ENCODE measurements at regions not wholly inside any gene's neighbourhood (a gene's known extent, or its start where the extent isn't known, plus 50 kb on each side); places are given as distances from the start of the nearest gene placed in this dataset.
A peak's percentile ranks its signal among the peaks of the same experiment; 100 is the strongest.

DNA sequence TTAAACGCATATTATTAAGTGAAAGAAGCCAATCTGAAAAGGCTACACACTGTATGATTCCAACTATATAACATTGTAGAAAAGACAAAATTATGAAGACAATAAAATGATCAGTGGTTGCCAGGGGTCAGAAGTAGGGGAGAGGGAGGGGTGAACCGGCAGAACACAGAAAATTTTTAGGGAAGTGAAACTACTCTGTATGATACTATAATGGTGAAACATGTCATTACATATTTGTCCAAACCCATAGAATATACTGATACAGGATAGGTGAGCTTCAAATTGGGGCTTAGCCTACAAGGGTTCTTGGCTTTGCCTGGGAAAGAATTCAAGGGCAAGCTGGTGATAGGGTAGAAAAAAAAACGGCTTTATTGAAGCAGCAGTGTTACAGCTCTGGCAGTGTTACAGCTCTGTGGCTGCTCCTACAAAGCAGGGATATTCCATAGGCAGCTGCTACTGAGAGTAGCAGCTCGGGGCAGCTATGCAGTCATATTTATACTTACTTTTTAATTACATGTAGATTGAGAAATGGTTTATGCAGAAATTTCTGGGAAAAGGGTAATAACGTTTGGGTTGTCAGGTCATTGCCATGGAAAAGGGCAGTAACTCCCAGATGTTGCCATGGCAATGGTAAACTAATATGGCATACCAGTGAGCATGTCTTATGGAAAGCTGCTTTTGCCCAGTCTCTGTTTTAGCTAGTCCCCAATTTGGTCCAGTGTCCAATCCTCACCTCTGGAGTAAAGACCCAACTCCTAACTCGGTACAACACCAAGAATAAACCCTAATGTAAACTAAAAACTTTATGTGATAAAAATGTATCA is 125.1 kb upstream of the SLC25A36 start:
- DNase-seq: no peak

DNA sequence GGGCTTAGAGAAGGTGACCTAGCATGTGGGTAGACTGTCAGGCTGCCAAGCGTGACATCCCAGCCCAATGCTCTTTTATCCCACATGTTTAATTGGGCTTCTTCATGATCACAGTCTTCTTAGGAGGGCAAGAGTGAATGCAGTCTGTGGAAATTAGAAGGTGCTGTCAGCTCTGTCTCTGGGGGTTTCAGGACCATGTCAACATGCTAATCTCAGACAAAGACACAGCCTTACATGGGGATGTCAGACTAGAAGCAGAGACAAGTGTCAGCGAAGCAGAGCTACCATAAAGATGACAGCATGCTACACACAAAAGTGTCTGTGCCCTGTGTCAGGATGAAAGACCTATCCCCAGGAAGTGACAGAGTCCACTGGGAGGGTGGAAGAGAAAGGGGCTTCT is 120.1 kb upstream of the SLC25A36 start:
- DNase-seq: no peak

DNA sequence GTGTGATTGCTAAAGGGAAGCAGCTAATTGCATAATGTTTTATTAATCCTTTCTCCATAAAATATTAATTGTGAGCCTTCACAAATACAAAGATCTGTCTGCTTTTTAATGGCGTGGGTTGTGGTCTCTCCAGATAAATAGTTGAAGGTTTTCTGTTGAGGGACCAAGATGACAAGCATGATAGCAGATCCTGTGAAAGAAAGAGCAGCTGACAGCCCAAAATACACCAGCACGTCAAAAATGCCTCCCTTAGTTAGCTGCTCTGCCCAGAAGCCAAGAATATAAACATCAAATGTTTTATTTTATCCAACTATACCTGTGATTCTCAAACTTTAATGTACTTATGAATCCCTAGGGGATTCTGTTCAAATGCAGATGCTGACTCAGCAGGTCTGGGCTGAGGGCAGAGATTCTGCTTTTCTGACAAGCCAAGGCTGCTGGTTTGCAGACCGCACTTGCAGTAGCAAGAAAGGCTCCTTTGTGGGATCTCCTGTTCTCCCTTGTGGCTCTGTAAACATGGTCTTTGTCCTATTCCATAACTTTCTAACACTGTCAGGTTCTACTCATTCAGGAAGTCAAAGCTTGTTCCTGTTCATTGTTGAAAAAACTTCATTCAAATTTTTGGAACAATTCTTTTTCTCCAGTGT is 119.1 kb upstream of the SLC25A36 start:
- DNase-seq: no peak

DNA sequence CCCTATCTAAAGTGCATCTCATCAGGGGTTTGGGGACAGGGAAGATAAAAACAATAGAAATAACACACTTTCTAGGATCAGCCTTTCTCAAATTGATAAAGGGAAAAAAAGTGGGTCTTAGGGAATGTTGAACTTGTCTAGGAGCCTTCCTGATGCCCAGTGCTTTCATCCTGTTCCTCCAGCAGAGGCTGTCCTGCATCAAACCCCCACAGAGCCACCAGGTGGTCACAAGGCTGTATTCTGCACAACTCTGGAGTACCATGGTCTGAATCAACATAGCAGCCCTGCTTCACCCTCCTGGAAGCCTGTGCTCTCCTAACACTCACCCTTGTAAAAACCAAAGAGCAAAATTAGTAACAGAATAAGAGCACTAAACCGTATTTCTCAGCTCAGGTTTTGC is 118.5 kb upstream of the SLC25A36 start:
- no peak for DNase-seq

GRCh38 chr3:140827894-140828293 is 113.7 kb upstream of the SLC25A36 start:
- no peak for DNase-seq

- no peak for DNase-seq
Measured at GRCh38 chr3:140828585-140828984, 113.1 kb upstream of the SLC25A36 start.

- DNase-seq: no peak
Measured at GRCh38 chr3:140829796-140830195, 111.8 kb upstream of the SLC25A36 start.

DNA sequence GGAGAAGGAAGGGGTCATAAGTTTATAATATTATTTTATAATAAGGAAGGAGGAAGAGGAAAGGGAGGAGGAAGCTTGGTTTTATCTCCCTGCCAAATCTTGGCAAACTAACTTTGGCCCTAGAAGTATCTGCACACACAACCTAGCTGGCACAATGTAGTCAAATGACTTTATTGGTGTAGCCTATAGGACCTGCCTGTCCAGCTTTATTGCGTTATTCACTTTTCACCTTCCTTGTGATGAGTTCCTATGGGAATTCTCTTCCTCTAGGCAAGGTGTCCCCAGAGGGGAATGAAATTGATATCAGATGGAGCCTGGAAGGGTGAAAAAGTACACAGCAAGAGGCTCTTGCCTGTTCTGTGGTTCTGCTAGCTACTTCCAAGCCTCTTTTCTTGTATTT is 111.2 kb upstream of the SLC25A36 start:
- DNase-seq: no peak

- DNase-seq: no peak
Measured at GRCh38 chr3:140832883-140833282, 108.8 kb upstream of the SLC25A36 start.

DNA sequence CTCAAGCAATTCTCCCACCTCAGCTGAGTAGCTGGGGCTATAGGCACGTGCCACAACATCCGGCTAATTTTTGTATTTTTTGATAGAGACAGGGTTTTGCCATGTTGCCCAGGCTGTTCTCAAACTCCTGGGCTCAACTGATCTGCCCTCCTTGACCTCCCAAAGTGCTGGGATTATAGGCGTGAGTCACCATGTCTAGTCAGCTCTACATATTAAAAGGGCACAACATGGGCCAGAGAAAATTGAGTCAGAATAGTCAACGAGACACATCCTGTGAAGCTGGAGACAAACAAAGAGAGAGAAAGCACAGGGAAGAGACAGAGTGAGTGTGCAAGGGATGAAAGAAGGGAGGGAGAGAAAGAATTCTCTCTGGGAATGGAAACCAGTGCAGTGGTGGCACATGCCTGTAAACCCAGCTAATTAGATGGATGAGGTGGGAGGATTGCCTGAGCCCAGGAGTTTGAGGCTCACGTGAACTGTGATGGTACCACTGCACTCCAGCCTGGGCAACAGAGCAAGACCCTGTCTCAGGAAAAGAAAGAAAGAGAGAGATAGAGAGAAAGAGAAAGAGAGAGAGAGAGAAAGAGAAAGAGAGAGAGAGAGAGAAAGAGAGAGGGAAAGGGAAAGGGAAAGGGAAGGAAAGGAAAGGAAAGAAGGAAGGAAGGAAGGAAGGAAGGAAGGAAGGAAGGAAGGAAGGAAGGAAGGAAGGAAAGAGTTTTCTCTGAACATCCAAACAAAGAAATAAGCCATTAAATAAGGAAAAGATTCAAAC is 107.2 kb upstream of the SLC25A36 start:
- no peak for DNase-seq

DNA sequence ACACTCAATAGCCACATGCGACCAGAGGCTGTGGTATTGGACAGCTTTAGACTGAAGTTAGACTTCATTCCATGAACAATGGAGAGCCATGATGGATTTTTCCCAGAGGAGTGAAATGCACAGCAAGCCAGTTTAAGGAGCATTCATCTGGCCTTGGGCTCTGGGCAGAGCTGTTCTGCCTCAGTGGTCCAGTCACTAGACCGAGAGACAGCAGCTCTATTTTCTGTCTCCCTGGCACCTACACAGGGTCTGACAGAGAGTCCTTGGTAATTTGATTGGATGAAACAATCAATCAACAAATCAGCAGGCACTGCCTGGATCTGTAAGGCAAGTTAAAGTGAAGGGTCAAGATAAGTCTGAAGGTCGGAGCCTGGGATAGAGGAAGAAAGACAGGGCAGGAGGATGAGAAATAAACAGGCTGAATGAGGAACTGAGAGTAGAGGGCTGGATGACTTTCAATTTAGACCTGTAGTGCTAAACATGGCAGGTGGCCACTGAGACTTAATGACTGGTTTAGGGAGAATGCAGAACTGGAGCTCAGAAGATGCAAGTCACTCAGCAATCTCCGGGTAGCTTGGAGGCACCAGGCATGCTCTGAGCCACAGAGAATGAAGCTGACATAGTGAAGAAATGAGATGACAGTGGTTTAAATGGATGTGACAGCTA is 98.5 kb upstream of the SLC25A36 start:
- DNase-seq: no peak

- DNase-seq: no peak
Measured at GRCh38 chr3:140843656-140844055, 98.0 kb upstream of the SLC25A36 start.

- no peak for DNase-seq
Measured at GRCh38 chr3:140844072-140844471, 97.6 kb upstream of the SLC25A36 start.

DNA sequence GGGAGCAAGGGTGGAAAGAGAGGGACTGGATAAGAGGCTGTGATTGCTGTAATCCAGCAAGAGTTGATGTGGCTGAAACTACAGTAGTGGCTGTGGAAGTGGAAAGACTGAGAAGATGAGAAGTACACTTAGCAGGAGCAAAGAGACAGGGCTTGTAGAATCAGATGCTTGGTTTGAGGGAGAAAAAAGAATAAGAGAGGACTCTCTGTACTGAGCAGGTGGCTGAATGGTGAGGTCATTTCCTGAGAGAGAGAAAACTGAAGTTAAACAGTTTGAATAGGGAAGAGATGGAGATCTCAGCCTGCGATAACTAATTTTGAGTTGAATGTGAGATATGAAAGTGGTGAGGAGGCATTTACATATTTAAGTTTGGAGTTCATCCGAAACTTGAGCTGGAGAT is 95.8 kb upstream of the SLC25A36 start:
- DNase-seq: no peak

- DNase-seq: no peak
Measured at GRCh38 chr3:140848666-140849065, 93.0 kb upstream of the SLC25A36 start.

DNA sequence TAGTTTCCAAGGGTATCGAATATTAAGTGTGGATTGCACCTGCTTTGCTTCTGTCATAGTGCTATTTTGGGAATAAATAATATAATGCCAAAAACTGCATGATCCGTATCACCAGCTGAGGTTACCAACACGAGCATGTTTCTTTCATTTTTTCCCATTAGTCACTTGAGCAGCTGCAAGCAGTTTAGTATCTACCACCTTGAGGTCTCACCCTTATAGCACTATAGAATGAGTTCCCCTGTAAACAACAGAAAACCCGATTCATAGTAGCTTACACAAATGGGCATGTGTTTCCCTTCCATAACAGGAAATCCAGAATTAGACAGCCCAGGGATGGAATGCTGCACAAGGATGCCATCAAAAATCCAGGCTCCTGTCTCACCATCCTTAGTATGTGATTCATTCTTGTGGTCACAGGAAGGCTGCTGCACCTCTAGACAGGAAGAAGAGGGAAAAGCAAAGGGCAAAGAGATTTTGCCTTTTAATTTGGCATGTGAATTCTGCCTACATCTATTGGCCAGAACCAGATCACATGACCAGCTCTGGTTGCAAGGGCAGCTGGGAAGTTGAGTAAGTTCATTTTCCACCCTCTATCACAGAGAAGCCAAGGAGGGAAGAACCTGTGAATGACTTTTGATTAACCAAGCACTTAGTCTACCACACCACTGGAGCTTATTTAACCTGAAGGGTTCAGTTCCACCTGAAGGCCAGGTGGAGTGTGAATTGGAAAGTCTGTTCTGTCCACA is 91.3 kb upstream of the SLC25A36 start:
- DNase-seq: no peak

DNA sequence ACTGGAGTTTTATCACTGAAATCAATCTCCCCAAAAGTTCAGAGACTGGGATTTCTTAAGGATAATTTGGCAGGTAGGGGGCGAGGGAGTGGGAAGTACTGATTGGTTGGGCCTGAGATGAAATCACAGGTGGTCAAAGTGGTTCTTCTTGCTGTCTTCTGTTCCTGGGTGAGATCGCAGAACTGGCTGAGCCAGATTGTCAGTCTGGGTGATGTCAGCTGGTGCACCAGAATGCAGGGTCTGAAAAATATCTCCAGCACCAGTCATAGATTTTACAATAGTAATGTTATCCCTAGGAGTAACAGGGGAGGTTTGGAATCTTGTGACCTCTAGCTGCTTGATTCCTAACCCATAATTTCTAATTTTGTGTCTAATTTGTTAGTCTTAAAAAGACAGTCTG is 86.7 kb upstream of the SLC25A36 start:
- DNase-seq: no peak

- DNase-seq: no peak
Measured at GRCh38 chr3:140856905-140857304, 84.7 kb upstream of the SLC25A36 start.

DNA sequence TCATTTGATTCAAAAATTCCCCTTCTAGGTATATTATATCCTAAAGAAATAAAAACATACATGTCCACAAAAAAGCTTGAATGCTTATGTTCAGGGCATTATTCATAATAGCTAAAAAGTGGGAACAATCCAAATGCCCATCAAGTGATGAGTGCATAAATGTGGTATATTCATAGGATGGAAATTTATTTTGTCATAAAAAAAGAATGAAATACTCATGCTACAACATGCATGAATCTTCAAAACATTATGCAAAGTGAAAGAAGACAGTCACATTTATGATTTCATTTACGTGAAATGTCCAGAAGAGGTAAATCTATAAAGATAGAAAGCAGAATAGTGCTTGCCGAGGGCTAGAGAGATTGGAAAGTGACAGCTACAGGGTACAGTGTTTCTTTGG is 83.6 kb upstream of the SLC25A36 start:
- DNase-seq: no peak

DNA sequence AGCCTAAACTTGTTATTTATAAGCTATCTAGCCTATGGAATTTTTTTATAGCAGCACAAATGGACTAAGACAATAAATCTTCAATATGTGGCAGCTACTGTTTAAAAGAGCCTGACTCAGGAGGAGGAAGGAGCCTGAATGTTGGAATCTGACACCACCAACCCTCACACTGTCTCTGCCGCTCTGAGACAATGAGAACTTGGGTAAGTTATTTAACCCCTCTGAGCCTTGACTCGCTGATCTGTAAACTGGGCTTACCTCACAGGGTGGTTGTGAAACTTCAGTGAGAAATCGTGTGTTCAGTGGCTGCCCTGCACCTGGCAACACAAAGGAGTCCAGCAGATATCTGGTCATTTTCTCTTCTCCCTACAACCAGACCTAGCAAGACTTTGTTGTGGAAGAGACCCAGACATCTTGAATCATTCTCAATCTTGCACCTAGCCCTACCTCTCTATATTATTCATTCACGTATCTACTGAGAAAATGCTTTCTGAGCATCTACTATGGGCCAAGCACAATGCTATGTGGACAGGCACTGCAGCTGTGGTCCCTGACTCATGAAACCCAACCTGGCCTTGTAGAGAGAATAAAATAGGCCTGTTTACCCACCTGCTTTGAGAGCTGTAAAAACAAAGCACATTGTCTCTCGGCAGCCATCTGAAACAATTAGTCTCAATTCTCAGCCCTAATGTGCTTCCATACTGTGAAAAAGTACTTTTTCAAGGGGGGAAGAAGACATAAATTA is 81.9 kb upstream of the SLC25A36 start:
- DNase-seq: peak; percentile 47

- DNase-seq: peak; percentile 49
Measured at GRCh38 chr3:140863580-140864009, 78.0 kb upstream of the SLC25A36 start.

DNA sequence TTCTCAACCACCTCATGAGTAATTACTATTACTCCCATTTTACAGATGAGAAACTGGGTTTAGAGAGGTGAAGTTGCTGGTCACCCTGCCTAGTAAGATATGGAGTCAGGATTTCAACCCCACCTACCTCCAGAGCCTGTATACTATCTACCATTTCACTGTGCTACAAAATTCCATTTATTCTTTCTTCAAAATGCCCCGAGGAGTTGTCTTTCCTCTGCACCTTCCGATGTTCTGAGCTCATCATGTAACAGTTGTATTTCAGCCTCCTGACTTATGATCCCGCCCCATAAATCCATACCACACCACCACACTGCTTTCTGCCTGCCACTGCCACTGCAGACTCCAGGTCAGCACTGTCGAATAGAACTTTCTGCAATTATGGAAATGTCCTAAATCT is 71.3 kb upstream of the SLC25A36 start:
- DNase-seq: no peak

All from NCI-H345 (cell line).